IMR-90 (cell line): ENCODE measurements at regions not wholly inside any gene's neighbourhood (a gene's known extent, or its start where the extent isn't known, plus 50 kb on each side); places are given as distances from the start of the nearest gene placed in this dataset.

Experiments used
- FOS ChIP-seq: fragments of 150-350 bp; IDR thresholded peaks from 2 replicates; pipeline ENCODE4 v1.6.1; 2016; ENCODE audit warnings: low read depth, low read length
- MXI1 ChIP-seq: IDR thresholded peaks from 2 replicates; pipeline ENCODE4 v1.6.1; 2012; ENCODE audit warnings: low read depth, mild to moderate bottlenecking, low read length, moderate library complexity, borderline replicate concordance
- RAD21 ChIP-seq: IDR thresholded peaks from 2 replicates; pipeline ENCODE4 v1.6.1; 2012; ENCODE audit warnings: low read length, improper control_type of control experiment
- RFX5 ChIP-seq: IDR thresholded peaks from 2 replicates; pipeline ENCODE4 v1.8.0; 2012; ENCODE audit warnings: low read depth, mild to moderate bottlenecking, low read length, moderate library complexity
- USF2 ChIP-seq: fragments of 150-350 bp; IDR thresholded peaks from 2 replicates; pipeline ENCODE4 v1.6.1; 2017; ENCODE audit warnings: mild to moderate bottlenecking, antibody characterized with exemption, low read length, low read depth
- TF ChIP-seq, protein P1 (sequence below): conservative IDR thresholded peaks from 2 replicates; pipeline ENCODE4 v1.5.1; 2012; ENCODE audit warnings: mild to moderate bottlenecking, low read depth, low read length, improper control_type of control experiment

GRCh38 chr13:107456431-107456830, 758.9 kb downstream of the LIG4 start:
- TF ChIP-seq, protein P1, sequence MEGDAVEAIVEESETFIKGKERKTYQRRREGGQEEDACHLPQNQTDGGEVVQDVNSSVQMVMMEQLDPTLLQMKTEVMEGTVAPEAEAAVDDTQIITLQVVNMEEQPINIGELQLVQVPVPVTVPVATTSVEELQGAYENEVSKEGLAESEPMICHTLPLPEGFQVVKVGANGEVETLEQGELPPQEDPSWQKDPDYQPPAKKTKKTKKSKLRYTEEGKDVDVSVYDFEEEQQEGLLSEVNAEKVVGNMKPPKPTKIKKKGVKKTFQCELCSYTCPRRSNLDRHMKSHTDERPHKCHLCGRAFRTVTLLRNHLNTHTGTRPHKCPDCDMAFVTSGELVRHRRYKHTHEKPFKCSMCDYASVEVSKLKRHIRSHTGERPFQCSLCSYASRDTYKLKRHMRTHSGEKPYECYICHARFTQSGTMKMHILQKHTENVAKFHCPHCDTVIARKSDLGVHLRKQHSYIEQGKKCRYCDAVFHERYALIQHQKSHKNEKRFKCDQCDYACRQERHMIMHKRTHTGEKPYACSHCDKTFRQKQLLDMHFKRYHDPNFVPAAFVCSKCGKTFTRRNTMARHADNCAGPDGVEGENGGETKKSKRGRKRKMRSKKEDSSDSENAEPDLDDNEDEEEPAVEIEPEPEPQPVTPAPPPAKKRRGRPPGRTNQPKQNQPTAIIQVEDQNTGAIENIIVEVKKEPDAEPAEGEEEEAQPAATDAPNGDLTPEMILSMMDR = no peak
- no peak for TF ChIP-seq RAD21
- no peak for TF ChIP-seq RFX5
- TF ChIP-seq FOS = no peak
- TF ChIP-seq USF2 = no peak
- no peak for TF ChIP-seq MXI1
